ENCODE measurements at regions not wholly inside any gene's neighbourhood (a gene's known extent, or its start where the extent isn't known, plus 50 kb on each side); places are given as distances from the start of the nearest gene placed in this dataset.

DNA sequence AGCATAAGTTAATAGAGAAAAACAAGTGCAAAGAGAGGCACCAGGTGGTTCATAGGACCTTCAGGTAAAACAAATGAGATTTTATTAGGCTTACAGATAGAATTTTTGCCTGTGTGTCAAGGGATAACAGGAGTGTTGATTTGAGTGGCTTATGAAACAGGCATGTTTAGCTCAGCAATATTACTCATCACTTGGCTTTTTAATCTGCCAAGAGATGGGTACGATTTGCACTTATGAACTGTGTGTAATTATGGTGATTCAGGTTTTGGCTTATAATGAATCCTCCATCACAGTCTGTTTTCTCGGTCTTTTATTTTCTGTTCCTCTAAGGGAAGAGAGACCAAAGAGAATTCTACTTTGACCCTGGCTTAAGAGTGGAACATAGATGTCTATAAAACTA lies 199.3 kb downstream of the DMRTA1 start:
- TF ChIP-seq CTCF (IDR thresholded peaks at IDR 0.05): no peak
- no peak for TF ChIP-seq POLR2A (IDR thresholded peaks at IDR 0.05)

Data from lower leg skin (tissue), 3 donors.